ENCODE measurements at regions not wholly inside any gene's neighbourhood (a gene's known extent, or its start where the extent isn't known, plus 50 kb on each side); places are given as distances from the start of the nearest gene placed in this dataset.

DNA sequence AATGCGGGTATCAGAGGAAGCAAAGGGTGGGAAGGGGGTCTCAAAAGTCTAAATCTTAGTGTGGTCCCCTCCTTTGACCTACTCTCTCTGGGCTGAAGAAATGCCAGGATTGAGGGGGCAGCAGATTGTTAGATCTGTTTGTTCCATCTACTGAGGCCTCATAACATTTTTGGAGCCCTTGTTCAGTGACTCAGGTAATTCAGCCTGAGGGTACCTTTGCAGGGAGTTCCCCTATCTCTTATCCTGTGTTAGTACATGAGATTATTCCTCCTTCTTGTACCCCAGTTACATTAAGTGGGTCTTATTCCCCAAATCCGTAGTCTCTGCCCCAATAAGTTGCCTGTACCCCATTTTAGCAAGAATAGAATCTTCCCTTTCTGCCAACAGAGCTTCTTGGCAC is 79.0 kb downstream of the RTL9 start:
- Histone ChIP-seq H3K9me1 (ENCODE audit: control insufficient read depth, insufficient read depth, low read length) (no peaks in the 10 kb centered on the region), H3K36me3 (ENCODE audit: control insufficient read depth, insufficient read depth, low read length) (no peaks in the 10 kb centered on the region), H2AFZ (ENCODE audit: low read depth, low read length) (no peak overlapping the region), H3K4me1 (replicated peaks in 1 of 2; ENCODE audit: control insufficient read depth in 2 of 2, insufficient read depth in 2 of 2, low read length in 2 of 2) (no peaks in the 10 kb centered on the region), H3K9ac (ENCODE audit: insufficient read depth in 1 of 2, low read depth in 2 of 2, low read length in 2 of 2) (no peak overlapping the region), H3K27me3 (ENCODE audit: control insufficient read depth in 2 of 2, insufficient read depth in 2 of 2, low read length in 2 of 2) (peaks cover 11 to 39% of the 10 kb centered on the region in 2 experiments; a peak in 3 of 5 replicates), H3K4me2 (ENCODE audit: insufficient read depth, low read length) (no peak overlapping the region), H3K27ac (ENCODE audit: extremely low read depth, low read depth, low read length) (no peak overlapping the region), H4K20me1 (replicated peaks; ENCODE audit: control insufficient read depth, insufficient read depth, low read length) (no peaks in the 10 kb centered on the region), H3K79me2 (ENCODE audit: control insufficient read depth, insufficient read depth, low read length) (no peaks in the 10 kb centered on the region), H3K9me3 (replicated peaks; ENCODE audit: control insufficient read depth, insufficient read depth, low read depth, low read length) (no peaks in the 10 kb centered on the region), H3K4me3 (no peak overlapping the region)
- POLR2A ChIA-PET = no interaction called here
- 6% methylated on average over 2 of the region's 2 CpGs for WGBS (ENCODE audit: insufficient coverage, low coverage, missing lambda C conversion rate)
- in situ Hi-C loops (cut with MboI) (loop anchor here (25.0 kb wide), 1 partner anchor 800 kb away; no protein-coding TSS in a partner anchor), intact Hi-C loops (cut with micrococcal nuclease) (no loop called here)
- FAIRE-seq (no peak), DNase-seq (ENCODE audit: extremely low read depth in 1 of 4, low spot score in 3 of 4) (no peak), ATAC-seq (no peak)
- no TSS peak for BruUV-seq (replicated peaks)
- CTCF ChIA-PET (ENCODE audit: low intra/inter-chr PET ratio) = interaction anchor here (0.6 kb wide), 1 partner anchor 333 kb away, joined by 3 read pairs; no protein-coding TSS in a partner anchor
- TF ChIP-seq, protein P1, sequence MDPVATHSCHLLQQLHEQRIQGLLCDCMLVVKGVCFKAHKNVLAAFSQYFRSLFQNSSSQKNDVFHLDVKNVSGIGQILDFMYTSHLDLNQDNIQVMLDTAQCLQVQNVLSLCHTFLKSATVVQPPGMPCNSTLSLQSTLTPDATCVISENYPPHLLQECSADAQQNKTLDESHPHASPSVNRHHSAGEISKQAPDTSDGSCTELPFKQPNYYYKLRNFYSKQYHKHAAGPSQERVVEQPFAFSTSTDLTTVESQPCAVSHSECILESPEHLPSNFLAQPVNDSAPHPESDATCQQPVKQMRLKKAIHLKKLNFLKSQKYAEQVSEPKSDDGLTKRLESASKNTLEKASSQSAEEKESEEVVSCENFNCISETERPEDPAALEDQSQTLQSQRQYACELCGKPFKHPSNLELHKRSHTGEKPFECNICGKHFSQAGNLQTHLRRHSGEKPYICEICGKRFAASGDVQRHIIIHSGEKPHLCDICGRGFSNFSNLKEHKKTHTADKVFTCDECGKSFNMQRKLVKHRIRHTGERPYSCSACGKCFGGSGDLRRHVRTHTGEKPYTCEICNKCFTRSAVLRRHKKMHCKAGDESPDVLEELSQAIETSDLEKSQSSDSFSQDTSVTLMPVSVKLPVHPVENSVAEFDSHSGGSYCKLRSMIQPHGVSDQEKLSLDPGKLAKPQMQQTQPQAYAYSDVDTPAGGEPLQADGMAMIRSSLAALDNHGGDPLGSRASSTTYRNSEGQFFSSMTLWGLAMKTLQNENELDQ (CRISPR knock-in tag; IDR thresholded peaks at IDR 0.05; ENCODE audit: borderline replicate concordance) = no peak
- no peak for TF ChIP-seq GTF2A2 (tag; IDR thresholded peaks at IDR 0.05)
- TF ChIP-seq ESRRB (CRISPR knock-in tag; IDR thresholded peaks at IDR 0.05; ENCODE audit: borderline replicate concordance) = no peak
- TF ChIP-seq, protein P2, sequence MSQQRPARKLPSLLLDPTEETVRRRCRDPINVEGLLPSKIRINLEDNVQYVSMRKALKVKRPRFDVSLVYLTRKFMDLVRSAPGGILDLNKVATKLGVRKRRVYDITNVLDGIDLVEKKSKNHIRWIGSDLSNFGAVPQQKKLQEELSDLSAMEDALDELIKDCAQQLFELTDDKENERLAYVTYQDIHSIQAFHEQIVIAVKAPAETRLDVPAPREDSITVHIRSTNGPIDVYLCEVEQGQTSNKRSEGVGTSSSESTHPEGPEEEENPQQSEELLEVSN (IDR thresholded peaks at IDR 0.05; ENCODE audit: borderline replicate concordance in 1 of 2, extremely low read depth in 1 of 2, insufficient read depth in 1 of 2, insufficient read length in 1 of 2, low read depth in 1 of 2, low read length in 1 of 2, poor library complexity in 1 of 2, severe bottlenecking in 1 of 2) = no peak
- TF ChIP-seq, protein P3, sequence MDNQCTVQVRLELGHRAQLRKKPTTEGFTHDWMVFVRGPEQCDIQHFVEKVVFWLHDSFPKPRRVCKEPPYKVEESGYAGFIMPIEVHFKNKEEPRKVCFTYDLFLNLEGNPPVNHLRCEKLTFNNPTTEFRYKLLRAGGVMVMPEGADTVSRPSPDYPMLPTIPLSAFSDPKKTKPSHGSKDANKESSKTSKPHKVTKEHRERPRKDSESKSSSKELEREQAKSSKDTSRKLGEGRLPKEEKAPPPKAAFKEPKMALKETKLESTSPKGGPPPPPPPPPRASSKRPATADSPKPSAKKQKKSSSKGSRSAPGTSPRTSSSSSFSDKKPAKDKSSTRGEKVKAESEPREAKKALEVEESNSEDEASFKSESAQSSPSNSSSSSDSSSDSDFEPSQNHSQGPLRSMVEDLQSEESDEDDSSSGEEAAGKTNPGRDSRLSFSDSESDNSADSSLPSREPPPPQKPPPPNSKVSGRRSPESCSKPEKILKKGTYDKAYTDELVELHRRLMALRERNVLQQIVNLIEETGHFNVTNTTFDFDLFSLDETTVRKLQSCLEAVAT (IDR thresholded peaks at IDR 0.05) = no peak
- TF ChIP-seq TAF9B (IDR thresholded peaks at IDR 0.05; ENCODE audit: partially characterized antibody) = no peak
- TF ChIP-seq ZNF316 (IDR thresholded peaks at IDR 0.05) = no peak
- TF ChIP-seq, protein P4, sequence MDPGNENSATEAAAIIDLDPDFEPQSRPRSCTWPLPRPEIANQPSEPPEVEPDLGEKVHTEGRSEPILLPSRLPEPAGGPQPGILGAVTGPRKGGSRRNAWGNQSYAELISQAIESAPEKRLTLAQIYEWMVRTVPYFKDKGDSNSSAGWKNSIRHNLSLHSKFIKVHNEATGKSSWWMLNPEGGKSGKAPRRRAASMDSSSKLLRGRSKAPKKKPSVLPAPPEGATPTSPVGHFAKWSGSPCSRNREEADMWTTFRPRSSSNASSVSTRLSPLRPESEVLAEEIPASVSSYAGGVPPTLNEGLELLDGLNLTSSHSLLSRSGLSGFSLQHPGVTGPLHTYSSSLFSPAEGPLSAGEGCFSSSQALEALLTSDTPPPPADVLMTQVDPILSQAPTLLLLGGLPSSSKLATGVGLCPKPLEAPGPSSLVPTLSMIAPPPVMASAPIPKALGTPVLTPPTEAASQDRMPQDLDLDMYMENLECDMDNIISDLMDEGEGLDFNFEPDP (CRISPR knock-in tag; IDR thresholded peaks at IDR 0.05) = no peak
- TF ChIP-seq SREBF1 (IDR thresholded peaks at IDR 0.05; ENCODE audit: borderline replicate concordance, low read depth, low read length) = no peak
- no peak for TF ChIP-seq DNMT1 (IDR thresholded peaks at IDR 0.05)
- no peak for TF ChIP-seq CREBBP (IDR thresholded peaks at IDR 0.05; ENCODE audit: low read depth, low read length)
- no peak for TF ChIP-seq ZNF79 (CRISPR knock-in tag; IDR thresholded peaks at IDR 0.05; ENCODE audit: low read depth)
- TF ChIP-seq ZSCAN32 (CRISPR knock-in tag; IDR thresholded peaks at IDR 0.05) = no peak
- no peak for TF ChIP-seq NFATC3 (IDR thresholded peaks at IDR 0.05)
- TF ChIP-seq RHOXF2B (CRISPR knock-in tag; conservative IDR thresholded peaks at IDR 0.05) = no peak
- TF ChIP-seq, protein P5, sequence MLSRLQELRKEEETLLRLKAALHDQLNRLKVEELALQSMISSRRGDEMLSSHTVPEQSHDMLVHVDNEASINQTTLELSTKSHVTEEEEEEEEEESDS (CRISPR knock-in tag; IDR thresholded peaks at IDR 0.05) = no peak
- TF ChIP-seq, protein P6, sequence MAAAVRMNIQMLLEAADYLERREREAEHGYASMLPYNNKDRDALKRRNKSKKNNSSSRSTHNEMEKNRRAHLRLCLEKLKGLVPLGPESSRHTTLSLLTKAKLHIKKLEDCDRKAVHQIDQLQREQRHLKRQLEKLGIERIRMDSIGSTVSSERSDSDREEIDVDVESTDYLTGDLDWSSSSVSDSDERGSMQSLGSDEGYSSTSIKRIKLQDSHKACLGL (CRISPR knock-in tag; IDR thresholded peaks at IDR 0.05; ENCODE audit: borderline replicate concordance, poor library complexity, severe bottlenecking) = no peak
